ENCODE measurements at regions not wholly inside any gene's neighbourhood (a gene's known extent, or its start where the extent isn't known, plus 50 kb on each side); places are given as distances from the start of the nearest gene placed in this dataset.

DNA sequence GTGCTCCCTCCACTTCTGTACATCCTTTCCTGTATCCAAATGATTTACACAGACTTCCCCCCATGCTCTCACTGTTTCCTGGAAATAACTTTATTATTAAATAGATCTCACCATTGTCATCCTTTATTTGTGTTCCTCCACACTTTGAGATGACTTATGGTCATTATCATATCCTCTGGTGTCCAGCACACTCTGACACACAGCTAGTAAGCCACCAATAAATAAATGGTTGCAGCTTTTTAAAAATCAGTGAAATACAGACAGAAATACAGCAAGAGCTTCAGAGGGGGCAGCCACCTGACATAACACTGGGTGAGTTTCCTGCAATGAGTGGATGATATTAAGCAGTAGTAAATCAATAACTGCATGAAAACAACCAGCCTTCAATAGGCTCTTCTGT lies 2036.4 kb upstream of the AGA start:
- TF ChIP-seq, protein P1, sequence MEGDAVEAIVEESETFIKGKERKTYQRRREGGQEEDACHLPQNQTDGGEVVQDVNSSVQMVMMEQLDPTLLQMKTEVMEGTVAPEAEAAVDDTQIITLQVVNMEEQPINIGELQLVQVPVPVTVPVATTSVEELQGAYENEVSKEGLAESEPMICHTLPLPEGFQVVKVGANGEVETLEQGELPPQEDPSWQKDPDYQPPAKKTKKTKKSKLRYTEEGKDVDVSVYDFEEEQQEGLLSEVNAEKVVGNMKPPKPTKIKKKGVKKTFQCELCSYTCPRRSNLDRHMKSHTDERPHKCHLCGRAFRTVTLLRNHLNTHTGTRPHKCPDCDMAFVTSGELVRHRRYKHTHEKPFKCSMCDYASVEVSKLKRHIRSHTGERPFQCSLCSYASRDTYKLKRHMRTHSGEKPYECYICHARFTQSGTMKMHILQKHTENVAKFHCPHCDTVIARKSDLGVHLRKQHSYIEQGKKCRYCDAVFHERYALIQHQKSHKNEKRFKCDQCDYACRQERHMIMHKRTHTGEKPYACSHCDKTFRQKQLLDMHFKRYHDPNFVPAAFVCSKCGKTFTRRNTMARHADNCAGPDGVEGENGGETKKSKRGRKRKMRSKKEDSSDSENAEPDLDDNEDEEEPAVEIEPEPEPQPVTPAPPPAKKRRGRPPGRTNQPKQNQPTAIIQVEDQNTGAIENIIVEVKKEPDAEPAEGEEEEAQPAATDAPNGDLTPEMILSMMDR (IDR thresholded peaks at IDR 0.05; ENCODE audit: insufficient read depth, low read depth, low read length), result no peak
- H3K4me3 ChIP-seq (ENCODE audit: low read depth, low read length), result no peak overlapping the region
- no peak for DNase-seq (ENCODE audit: low read depth)

DNA sequence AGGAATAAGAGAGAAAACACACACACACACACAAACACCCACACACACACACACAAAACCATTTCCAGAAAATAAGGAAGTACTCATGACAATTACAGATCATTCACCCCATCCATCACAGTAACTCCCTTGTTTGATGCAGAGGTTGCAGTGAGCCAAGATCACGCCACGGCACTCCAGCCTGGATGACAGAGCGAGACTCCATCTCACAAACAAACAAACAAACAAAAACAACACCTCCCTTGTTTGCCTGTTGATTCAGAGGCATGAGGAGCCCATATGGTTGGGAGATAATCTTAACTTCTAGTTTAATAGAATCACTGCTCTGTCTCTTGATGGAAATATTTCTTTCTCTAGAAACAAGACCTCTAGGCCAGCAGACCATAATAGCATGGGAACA lies 2043.5 kb upstream of the AGA start:
- TF ChIP-seq, protein P1 (IDR thresholded peaks at IDR 0.05; ENCODE audit: insufficient read depth, low read depth, low read length), result no peak
- DNase-seq (ENCODE audit: low read depth), result no peak
- no peak overlapping the region for H3K4me3 ChIP-seq (ENCODE audit: low read depth, low read length)

DNA sequence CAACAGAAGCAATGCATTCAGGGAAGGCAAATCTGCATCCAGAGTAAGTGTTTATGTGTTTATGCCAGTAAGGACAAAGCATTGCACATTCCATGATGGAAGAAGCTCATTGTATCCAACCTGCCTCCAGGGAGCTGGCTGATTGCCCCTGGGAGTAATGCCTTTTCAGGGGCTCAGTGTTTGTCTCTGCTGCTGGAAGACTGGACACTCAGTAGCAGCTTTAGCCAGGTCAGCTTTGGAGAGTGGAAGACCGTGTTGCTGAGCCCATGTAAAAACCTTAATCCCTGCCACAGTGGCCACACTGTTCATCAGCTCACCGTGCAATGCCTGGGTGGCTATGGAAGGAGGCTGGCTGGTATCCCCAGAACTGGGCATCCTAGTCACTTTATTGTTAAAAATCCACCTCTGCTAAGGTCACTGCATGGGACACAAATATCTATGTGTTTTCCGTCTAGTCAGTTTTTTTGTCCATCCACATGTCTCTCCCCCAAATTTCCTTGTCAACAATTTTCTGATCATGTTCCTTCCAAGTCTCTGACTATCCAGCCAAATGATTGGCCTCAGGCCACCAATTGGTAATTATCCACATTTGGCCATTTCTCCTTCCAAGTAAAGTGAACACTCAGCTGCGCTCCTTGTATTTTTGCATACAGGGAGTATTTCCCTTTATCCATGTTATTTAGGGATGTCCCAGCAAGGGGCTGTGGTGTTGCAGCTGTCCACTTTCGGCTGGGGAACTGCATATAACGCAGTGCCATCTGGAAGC lies 2044.5 kb upstream of the AGA start:
- TF ChIP-seq, protein P1 (IDR thresholded peaks at IDR 0.05; ENCODE audit: insufficient read depth, low read depth, low read length), result no peak
- H3K4me3 ChIP-seq (ENCODE audit: low read depth, low read length), result no peak overlapping the region
- DNase-seq (ENCODE audit: low read depth), result no peak

DNA sequence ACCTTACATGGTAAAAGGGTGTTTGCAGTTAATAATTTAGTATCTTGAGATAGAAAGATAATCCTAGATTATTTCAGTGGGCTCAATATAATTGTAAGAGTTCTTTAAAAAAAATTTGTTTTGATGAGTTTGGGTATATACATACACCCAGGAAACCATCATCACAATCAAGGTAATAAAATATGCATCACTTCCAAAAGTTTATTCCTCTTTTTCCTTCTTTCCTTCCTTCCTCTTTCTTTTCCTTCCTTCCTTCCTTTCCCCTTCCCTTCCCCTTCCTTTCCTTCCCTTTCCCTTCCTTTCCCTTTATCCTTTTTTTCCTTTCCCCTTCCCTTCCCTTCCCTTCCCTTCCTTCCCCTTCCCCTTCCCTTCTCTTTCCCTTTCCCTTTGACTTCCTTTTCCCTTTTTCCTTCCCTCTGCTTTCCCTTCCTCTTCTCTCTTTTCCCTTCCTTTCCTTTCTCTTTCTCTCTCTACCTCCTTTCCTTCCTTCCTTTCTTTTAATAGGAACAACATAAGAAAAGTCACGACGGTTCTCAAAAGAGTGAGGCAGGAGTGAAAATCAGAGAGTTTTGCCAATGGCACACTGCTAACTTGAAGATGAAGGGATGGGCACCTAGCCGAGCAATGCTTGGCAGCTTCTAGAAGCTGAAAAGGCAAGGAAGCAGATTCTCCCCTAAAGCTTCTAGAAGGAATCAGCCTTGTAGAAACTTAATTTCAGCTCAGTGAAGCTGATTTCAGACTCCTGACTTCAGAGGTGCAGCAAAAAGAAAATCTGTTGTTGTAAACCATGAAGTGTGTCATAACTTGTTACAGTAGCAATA lies 2050.2 kb upstream of the AGA start:
- no peak overlapping the region for H3K4me3 ChIP-seq (ENCODE audit: low read depth, low read length)
- TF ChIP-seq, protein P1 (IDR thresholded peaks at IDR 0.05; ENCODE audit: insufficient read depth, low read depth, low read length), result no peak
- no peak for DNase-seq (ENCODE audit: low read depth)

DNA sequence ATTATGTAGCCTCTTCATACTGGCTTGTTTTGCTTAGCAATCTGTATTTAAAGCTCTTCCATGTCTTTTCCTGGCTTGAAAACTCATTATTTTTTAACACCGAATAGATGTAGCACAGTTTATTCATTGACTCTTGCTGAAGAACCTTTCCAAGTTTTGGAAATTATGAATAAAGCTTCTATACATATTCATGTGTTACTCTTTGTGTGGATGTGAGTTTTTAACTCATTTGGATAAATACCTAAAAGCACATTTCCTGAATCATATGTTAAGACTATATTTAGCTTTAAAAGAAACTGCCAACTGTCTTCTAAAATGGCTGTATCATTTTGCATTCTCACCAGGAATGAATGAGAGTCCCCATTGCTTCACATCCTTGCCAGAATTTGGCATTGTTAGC lies 2061.7 kb upstream of the AGA start:
- TF ChIP-seq, protein P1 (IDR thresholded peaks at IDR 0.05; ENCODE audit: insufficient read depth, low read depth, low read length), result no peak
- no peak for DNase-seq (ENCODE audit: low read depth)
- H3K4me3 ChIP-seq (ENCODE audit: low read depth, low read length), result no peak overlapping the region

DNA sequence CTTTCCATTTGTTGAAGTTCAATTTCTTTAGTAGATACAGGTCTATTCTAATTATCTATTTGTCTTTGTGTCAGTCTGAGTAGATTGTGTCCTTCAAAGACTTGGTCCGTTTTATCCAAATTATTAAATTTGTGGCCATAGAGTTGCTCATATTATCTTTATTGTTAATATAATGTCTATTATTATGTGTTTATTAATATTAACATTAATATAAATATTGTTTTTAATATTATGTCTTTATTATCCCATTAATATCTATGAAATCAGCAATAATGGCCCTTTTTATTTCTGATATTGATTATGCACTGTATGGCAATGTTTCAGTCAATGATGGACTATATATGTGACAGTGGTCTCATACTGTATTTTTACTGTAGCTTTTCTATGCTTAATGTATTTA lies 2067.3 kb upstream of the AGA start:
- H3K4me3 ChIP-seq (ENCODE audit: low read depth, low read length), result no peak overlapping the region
- DNase-seq (ENCODE audit: low read depth), result no peak
- TF ChIP-seq, protein P1 (IDR thresholded peaks at IDR 0.05; ENCODE audit: insufficient read depth, low read depth, low read length), result no peak
